ENCODE measurements at regions not wholly inside any gene's neighbourhood (a gene's known extent, or its start where the extent isn't known, plus 50 kb on each side); places are given as distances from the start of the nearest gene placed in this dataset.

DNA sequence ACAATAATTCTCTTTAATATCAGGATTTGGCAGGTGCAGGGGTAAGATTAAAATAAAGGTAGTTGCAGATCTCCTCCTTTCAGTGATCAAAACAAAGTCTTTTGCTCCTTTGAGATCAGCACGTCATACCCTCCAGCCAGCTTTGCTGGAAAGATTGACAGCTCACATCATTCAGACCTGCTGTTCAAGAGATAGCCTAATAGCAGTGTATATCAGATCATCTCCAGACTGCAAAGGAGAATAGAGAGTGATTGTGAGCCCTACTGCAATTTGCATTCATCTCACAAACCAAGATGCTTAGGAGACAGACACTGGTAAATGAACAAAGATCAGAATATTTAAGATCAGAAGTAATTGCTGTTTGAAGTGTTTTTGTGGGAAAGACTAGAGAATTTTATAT is 135.8 kb upstream of the DSEL start:
- TF ChIP-seq PAX5 (IDR thresholded peaks at IDR 0.05; ENCODE audit: insufficient read depth, low read length, severe bottlenecking) (no peak), TAF1 (IDR thresholded peaks at IDR 0.05; ENCODE audit: low read depth, low read length) (no peak), POLR2A (IDR thresholded peaks at IDR 0.05; ENCODE audit: low read depth, low read length) (no peak), SPI1 (IDR thresholded peaks at IDR 0.05; ENCODE audit: low read depth, low read length) (no peak), POU2F2 (IDR thresholded peaks at IDR 0.05; ENCODE audit: low read depth, low read length) (no peak)
- FAIRE-seq, result no peak
- no peak for DNase-seq (ENCODE audit: insufficient read length, low spot score)

DNA sequence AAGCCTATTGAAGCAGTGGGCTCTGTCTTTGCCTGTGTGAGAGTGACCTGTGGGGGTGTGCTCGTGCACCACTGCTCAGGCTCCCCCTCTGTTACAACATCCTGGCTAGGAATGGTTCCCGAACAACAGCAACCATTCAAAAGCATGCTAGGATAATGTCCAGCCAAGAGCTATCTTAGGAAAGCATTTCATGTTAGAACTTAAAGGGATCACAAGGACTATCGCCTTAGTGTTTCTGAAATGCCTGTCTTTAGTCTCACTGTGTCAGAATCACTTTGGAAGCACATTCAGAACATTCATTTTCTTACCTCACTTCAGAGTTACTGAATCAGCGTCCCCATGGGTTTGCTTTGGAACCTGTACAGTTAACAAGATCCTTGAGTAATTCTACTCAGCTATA is 134.9 kb upstream of the DSEL start:
- TF ChIP-seq POLR2AphosphoS5 (IDR thresholded peaks at IDR 0.05; ENCODE audit: low read depth, low read length) (no peak), TAF1 (IDR thresholded peaks at IDR 0.05; ENCODE audit: low read depth, low read length) (no peak), POU2F2 (IDR thresholded peaks at IDR 0.05; ENCODE audit: low read depth, low read length) (no peak), PAX5 (IDR thresholded peaks at IDR 0.05; ENCODE audit: insufficient read depth, low read length, severe bottlenecking) (no peak), SPI1 (IDR thresholded peaks at IDR 0.05; ENCODE audit: low read depth, low read length) (no peak), POLR2A (IDR thresholded peaks at IDR 0.05; ENCODE audit: low read depth, low read length) (no peak)
- FAIRE-seq, result no peak
- no peak for DNase-seq (ENCODE audit: insufficient read length, low spot score)

DNA sequence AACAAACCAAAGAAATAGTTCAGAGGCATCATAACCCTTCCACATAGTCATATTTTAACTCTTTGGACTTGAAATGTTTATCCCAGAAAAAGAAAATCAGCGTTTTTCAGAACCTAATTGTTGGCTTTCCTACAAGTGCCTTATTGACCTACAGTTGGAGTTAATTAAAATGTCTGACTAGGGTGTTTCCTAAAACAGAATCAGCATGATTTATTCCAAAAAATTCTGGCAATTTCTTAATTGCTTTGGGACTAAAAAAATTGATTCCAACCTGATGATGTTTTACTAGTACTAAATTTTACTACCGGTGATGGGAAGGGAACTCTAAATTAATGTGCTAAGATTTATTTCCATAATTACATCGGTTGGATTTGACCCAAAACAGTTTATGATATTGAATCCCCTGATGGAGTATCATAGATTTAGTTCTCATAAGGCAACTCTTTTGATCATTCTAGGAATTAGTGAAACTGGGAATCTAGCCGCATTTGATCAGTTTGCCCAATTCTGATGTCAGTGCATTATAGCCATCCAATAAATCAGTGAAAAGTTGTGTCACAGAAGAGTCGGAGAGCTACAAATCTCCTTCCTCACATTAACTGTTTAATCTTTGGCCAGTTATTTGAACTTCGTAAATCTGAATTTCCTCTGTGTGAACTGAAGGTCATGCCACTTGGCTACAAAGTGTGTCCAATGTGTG is 134.3 kb upstream of the DSEL start:
- TF ChIP-seq POU2F2 (IDR thresholded peaks at IDR 0.05; ENCODE audit: low read depth, low read length), result no peak
- TF ChIP-seq TAF1 (IDR thresholded peaks at IDR 0.05; ENCODE audit: low read depth, low read length), result no peak
- no peak for TF ChIP-seq SPI1 (IDR thresholded peaks at IDR 0.05; ENCODE audit: low read depth, low read length)
- no peak for TF ChIP-seq POLR2A (IDR thresholded peaks at IDR 0.05; ENCODE audit: low read depth, low read length)
- no peak for TF ChIP-seq PAX5 (IDR thresholded peaks at IDR 0.05; ENCODE audit: insufficient read depth, low read length, severe bottlenecking)
- no peak for TF ChIP-seq POLR2AphosphoS5 (IDR thresholded peaks at IDR 0.05; ENCODE audit: low read depth, low read length)
- DNase-seq (ENCODE audit: insufficient read length, low spot score) (no peak), FAIRE-seq (no peak)

DNA sequence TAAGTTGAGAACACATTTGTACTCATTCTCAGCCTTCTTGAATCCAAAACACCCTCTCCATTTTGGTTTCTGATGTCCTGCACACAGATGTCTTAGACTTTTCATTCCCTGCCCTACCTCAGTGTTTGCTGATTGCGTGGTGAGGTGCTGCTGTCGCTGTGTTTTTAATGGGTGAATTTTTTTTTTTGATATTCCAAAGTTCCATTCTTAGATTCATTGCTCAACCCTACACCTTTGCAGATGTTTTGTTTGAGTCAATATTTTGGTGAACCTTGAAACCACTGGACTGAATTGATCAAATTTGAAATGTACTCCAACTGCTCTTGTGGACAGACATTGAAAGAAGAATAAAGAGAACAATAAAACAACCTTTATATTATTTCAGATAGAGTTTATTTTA is 130.4 kb upstream of the DSEL start:
- TF ChIP-seq POU2F2 (IDR thresholded peaks at IDR 0.05; ENCODE audit: low read depth, low read length) (no peak), POLR2AphosphoS5 (IDR thresholded peaks at IDR 0.05; ENCODE audit: low read depth, low read length) (no peak), SPI1 (IDR thresholded peaks at IDR 0.05; ENCODE audit: low read depth, low read length) (no peak), PAX5 (IDR thresholded peaks at IDR 0.05; ENCODE audit: insufficient read depth, low read length, severe bottlenecking) (no peak), POLR2A (IDR thresholded peaks at IDR 0.05; ENCODE audit: low read depth, low read length) (no peak), TAF1 (IDR thresholded peaks at IDR 0.05; ENCODE audit: low read depth, low read length) (no peak)
- no peak for FAIRE-seq
- no peak for DNase-seq (ENCODE audit: insufficient read length, low spot score)

DNA sequence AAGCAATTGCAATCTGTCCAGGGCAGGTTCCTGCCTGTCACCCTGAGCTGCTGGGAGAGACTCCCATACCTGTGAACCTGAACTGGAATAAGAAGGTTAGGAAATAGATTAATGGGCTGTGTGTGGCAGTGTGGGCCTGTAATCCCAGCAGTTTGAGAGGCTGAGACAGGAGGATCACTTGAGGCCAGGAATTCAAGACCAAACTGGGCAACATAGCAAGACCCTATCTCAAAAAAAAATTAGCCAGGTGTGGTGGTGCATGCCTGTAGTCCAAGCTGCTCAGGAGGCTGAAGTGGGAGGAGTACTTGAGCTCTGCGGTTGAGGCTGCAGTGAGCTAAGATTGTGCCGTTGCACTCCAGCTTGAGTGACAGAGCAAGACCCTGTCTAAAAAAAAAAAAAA is 127.7 kb upstream of the DSEL start:
- no peak for DNase-seq (ENCODE audit: insufficient read length, low spot score)
- TF ChIP-seq POLR2AphosphoS5 (IDR thresholded peaks at IDR 0.05; ENCODE audit: low read depth, low read length) (no peak), POU2F2 (IDR thresholded peaks at IDR 0.05; ENCODE audit: low read depth, low read length) (no peak), POLR2A (IDR thresholded peaks at IDR 0.05; ENCODE audit: low read depth, low read length) (no peak), TAF1 (IDR thresholded peaks at IDR 0.05; ENCODE audit: low read depth, low read length) (no peak), PAX5 (IDR thresholded peaks at IDR 0.05; ENCODE audit: insufficient read depth, low read length, severe bottlenecking) (no peak), SPI1 (IDR thresholded peaks at IDR 0.05; ENCODE audit: low read depth, low read length) (no peak)
- FAIRE-seq, result no peak

DNA sequence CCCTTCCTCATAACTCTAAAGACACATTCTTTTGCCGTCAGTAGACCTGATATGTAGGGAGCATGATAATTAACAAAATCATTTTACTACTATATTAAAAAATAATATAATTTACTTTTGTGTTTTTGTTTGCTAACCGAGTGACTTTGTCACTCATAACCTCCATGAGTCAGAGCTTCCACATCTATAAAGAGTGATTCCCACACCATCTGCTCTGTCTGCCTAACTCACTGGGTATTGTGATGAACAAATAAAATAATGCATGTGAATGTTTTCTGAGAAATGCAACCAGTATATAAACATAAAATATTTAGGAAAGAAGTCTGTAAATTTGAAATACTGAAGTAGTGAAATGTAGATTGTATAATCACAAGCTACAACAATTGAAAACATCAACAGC is 123.4 kb upstream of the DSEL start:
- TF ChIP-seq POLR2AphosphoS5 (IDR thresholded peaks at IDR 0.05; ENCODE audit: low read depth, low read length) (no peak), POU2F2 (IDR thresholded peaks at IDR 0.05; ENCODE audit: low read depth, low read length) (no peak), TAF1 (IDR thresholded peaks at IDR 0.05; ENCODE audit: low read depth, low read length) (no peak), POLR2A (IDR thresholded peaks at IDR 0.05; ENCODE audit: low read depth, low read length) (no peak), PAX5 (IDR thresholded peaks at IDR 0.05; ENCODE audit: insufficient read depth, low read length, severe bottlenecking) (no peak), SPI1 (IDR thresholded peaks at IDR 0.05; ENCODE audit: low read depth, low read length) (no peak)
- FAIRE-seq, result no peak
- no peak for DNase-seq (ENCODE audit: insufficient read length, low spot score)

DNA sequence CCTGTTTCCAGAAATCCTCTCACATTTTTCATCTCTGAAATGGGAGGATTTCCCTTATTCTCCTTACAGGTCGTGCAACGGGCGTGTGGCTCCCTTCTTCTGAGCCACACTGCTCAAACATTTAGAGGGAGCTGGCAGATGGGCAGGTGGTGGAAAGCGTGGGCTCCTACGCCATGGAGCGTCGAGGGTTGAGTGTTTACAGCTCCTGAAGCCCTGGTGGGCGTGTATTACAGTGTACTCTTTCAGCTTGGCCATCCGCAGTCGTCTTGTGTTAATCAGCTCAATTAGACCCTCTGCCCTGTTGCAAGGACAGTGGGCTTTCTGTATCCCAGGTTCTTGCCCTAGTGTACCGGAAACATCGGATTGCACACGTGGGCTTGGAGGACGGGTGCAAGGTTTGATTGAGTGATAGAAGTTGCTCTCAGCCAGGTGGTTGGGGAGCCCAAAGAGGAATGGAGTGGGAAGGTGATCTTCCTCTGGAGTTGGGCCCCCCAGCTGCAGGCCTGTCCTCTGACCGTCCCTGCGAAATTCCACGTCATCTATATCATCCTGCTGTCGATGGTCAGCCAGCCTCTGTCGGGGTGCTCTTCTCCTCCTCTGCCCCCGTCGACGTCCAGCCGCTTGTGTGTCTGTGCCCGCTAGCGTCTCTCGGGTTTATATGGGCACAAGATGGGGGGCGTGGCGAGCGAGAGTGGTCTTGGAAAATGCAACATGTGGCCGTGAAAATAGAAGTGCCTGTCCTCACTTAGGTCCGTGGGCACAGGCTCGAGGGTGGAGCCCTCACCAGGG is 120.3 kb upstream of the DSEL start:
- FAIRE-seq (no peak), DNase-seq (ENCODE audit: insufficient read length, low spot score) (no peak)
- no peak for TF ChIP-seq POU2F2 (IDR thresholded peaks at IDR 0.05; ENCODE audit: low read depth, low read length)
- no peak for TF ChIP-seq POLR2A (IDR thresholded peaks at IDR 0.05; ENCODE audit: low read depth, low read length)
- no peak for TF ChIP-seq SPI1 (IDR thresholded peaks at IDR 0.05; ENCODE audit: low read depth, low read length)
- TF ChIP-seq TAF1 (IDR thresholded peaks at IDR 0.05; ENCODE audit: low read depth, low read length), result no peak
- TF ChIP-seq PAX5 (IDR thresholded peaks at IDR 0.05; ENCODE audit: insufficient read depth, low read length, severe bottlenecking), result no peak
- TF ChIP-seq POLR2AphosphoS5 (IDR thresholded peaks at IDR 0.05; ENCODE audit: low read depth, low read length), result no peak

DNA sequence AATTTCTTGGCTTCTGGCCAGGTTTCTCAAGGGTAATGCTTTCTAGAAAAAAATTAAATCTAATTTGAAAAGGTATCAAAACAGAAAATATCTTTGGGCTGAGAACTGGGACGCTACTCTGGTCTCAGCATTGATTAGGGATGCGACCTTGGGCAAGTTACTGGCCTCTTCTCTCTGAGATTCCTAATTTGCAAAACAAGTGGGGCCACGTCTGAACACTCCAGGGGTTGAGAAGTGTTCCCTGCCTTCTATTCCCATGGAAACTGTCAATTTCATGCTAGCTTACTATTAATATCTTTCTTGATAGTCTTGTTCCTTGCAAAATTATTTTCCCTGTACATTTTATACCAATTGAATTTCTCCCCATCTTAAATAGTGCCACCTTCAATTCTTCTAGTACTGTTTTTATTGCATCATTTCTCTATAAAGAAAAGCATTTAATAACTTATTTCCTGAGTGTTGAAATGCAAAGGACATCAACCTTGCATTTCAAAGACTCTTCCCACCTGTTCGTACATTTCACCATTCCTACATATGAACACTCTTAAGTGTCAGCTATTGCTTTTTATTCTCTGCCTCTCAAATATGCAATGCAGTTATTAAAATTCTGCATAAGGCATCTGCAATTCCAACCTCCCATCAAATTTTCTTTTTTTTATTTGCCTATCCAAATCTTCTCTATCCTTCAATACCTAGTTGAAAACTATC is 118.3 kb upstream of the DSEL start:
- TF ChIP-seq SPI1 (IDR thresholded peaks at IDR 0.05; ENCODE audit: low read depth, low read length) (no peak), POU2F2 (IDR thresholded peaks at IDR 0.05; ENCODE audit: low read depth, low read length) (no peak), PAX5 (IDR thresholded peaks at IDR 0.05; ENCODE audit: insufficient read depth, low read length, severe bottlenecking) (no peak), TAF1 (IDR thresholded peaks at IDR 0.05; ENCODE audit: low read depth, low read length) (no peak), POLR2AphosphoS5 (IDR thresholded peaks at IDR 0.05; ENCODE audit: low read depth, low read length) (no peak), POLR2A (IDR thresholded peaks at IDR 0.05; ENCODE audit: low read depth, low read length) (no peak)
- DNase-seq (ENCODE audit: insufficient read length, low spot score), result no peak
- FAIRE-seq, result no peak

DNA sequence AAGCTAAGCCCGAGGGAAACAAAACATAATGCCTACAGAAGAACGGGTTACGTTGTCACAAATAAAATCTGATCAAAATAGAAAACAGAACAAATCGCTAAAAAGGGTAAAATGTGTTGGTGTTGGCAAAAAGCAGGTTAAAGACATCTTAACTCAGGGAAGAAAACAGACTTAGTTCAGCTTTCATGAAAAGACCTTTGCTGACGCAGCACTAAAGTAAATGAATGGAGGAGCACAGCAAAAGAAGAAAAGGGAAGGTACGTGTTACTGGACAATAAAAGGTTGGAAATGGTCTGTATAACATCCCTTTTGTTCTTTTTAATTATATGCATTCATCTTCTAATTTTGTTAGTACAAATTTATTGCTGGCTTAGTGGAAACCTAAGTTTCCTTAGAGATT is 117.4 kb upstream of the DSEL start:
- no peak for DNase-seq (ENCODE audit: insufficient read length, low spot score)
- no peak for FAIRE-seq
- TF ChIP-seq SPI1 (IDR thresholded peaks at IDR 0.05; ENCODE audit: low read depth, low read length) (no peak), TAF1 (IDR thresholded peaks at IDR 0.05; ENCODE audit: low read depth, low read length) (no peak), POLR2A (IDR thresholded peaks at IDR 0.05; ENCODE audit: low read depth, low read length) (no peak), POU2F2 (IDR thresholded peaks at IDR 0.05; ENCODE audit: low read depth, low read length) (no peak), POLR2AphosphoS5 (IDR thresholded peaks at IDR 0.05; ENCODE audit: low read depth, low read length) (no peak), PAX5 (IDR thresholded peaks at IDR 0.05; ENCODE audit: insufficient read depth, low read length, severe bottlenecking) (no peak)

Measured in GM12891 (cell line).